Fibroblast of the aortic adventitia (primary cell): ENCODE measurements at regions not wholly inside any gene's neighbourhood (a gene's known extent, or its start where the extent isn't known, plus 50 kb on each side); places are given as distances from the start of the nearest gene placed in this dataset.
A peak's percentile ranks its signal among the peaks of the same experiment; 100 is the strongest.

Experiments used
- DNase-seq: peaks from one replicate; pipeline ENCODE4 v3.0.0-alpha.2; 2010; ENCODE audit warnings: low read depth
- H3K4me3 ChIP-seq: 2 replicates; pipeline ENCODE4 v1.5.1; 2011; ENCODE audit warnings: low read depth, mild to moderate bottlenecking, control low read depth, low read length, moderate library complexity
- CTCF ChIP-seq: IDR thresholded peaks from 2 replicates; pipeline ENCODE4 v1.5.1; 2011; ENCODE audit warnings: mild to moderate bottlenecking, low read length, control low read depth, inconsistent platforms; ENCODE audit not compliant: insufficient read depth

GRCh38 chr4:19707876-19708275, 543.8 kb upstream of the SLIT2 start:
- DNase-seq: no peak

DNA sequence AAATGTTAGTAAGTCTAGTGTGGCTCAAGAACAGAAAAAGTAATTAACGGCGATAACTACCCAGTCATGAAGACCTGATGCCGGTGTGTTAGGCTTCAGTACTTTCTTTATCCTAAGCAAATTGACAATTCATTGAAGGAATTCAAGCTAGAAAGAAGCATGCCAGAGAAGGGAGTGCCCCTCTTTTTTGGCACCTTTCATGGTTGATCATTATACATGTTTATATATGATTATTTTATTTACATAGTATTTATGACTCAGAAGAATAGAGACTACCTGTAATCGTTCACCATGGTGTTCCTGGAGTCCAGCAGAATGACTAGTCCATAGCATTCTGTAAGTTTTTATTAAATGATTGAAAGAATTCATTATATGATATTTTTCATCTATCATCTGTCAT, 548.3 kb upstream of the SLIT2 start:
- H3K4me3 ChIP-seq: no peak overlapping the region
- DNase-seq: no peak
- no peak for TF ChIP-seq CTCF

More at GRCh38 chr4:19707876-19708275, 543.8 kb upstream of the SLIT2 start:
- TF ChIP-seq CTCF: no peak
- H3K4me3 ChIP-seq: no peak overlapping the region

- peak; percentile 16 for DNase-seq
- TF ChIP-seq CTCF: no peak
- no peak overlapping the region for H3K4me3 ChIP-seq
These were observed 550.7 kb upstream of the SLIT2 start for GRCh38 chr4:19700992-19701391.

GRCh38 chr4:19698961-19699360, 552.7 kb upstream of the SLIT2 start:
- DNase-seq: peak; percentile 28
- no peak overlapping the region for H3K4me3 ChIP-seq
- TF ChIP-seq CTCF: no peak

DNA sequence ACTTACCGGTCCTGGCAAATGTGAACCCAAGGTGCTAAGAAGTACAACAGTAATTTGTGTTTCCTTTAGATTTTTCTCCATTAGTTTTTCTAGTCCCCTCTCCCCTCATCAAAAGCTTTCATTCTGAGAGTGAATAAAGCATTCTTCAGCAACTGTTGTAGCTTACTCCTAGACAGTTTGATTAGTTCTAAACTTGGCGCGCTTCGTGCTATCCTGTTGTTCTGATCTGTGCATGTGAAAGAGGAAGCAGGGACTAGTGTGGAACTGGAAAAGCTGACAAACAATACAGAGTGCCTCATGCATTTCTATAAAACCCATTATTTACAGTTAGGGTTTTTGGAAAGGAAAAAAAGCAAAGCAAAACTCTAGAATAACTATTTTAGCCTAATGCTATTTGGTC, 556.9 kb upstream of the SLIT2 start:
- H3K4me3 ChIP-seq: no peak overlapping the region
- no peak for DNase-seq
- no peak for TF ChIP-seq CTCF

DNA sequence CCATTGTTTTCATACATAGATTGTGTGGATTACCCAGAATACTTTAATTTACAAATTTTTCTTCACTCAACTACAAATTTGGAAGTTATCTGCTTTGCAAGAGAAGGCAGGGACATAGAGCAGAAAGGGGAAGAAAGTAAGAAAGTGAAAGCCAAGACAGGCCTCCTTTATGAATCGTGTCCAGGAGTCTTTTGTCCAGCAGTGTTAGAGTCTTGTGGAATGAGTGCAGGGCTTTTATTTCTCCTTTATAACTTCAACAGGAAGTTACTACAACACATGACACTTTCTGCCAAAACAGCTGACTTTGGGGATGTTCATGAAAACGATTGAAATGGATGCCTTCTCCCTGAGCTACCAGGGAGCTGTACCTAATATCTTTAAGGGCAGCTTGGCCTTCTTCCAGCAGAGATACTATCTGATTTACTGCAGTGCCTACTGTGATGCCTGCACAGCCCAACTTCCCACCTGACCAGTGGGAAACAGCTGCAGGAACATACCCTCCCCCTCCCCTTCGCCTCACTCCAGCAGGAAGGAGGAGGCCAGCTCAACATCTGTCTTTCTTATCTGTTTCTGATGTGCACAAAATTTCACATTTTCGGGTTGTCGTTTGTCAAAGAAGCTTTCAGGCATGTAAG, 557.7 kb upstream of the SLIT2 start:
- no peak overlapping the region for H3K4me3 ChIP-seq
- no peak for TF ChIP-seq CTCF
- peak; percentile 48 for DNase-seq

DNA sequence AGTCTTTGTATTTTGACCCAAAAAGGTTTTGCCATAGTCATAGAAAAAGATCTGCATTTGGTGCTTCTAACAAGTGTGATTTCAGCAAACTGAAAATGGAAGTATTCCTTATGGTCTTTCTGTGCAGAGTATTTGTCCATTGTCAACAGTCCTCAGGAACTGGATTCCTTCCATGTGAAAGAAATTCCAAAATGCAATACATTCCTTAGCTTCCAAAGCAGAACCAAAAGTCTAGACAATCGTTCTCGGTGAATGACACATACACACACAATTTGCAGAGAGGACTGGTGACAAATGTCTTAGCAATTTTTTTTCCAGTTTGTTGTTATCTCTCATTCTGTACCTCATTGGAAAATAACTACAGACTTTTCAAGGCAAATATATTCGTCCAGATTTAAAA, 562.2 kb upstream of the SLIT2 start:
- H3K4me3 ChIP-seq: no peak overlapping the region

More for the DNA sequence above, 562.2 kb upstream of the SLIT2 start:
- peak; percentile 83 for DNase-seq
- no peak for TF ChIP-seq CTCF
